HepG2 (cell line): ENCODE measurements at regions not wholly inside any gene's neighbourhood (a gene's known extent, or its start where the extent isn't known, plus 50 kb on each side); places are given as distances from the start of the nearest gene placed in this dataset.

Experiments
- ATAC-seq: fragments of 200-7000 bp; cut with Tn5 transposase; 3 replicates; pipeline ENCODE4 v1.9.1; 2020; ENCODE audit warnings: mild to moderate bottlenecking, moderate library complexity
- BruUV-seq: library from RNA; stranded (reverse); fragments of 400-500 nt; replicated peaks from 2 replicates; lab custom pipeline; 2021; lab: Mats Ljungman, UMichigan
- CTCF ChIA-PET: fragments of 300-600 bp; formaldehyde crosslinking; extraction: SDS; loops from one replicate; lab custom pipeline; 2021; ENCODE audit warnings: low total read pairs, inconsistent platforms, low intra/inter-chr PET ratio; lab: Yijun Ruan, JAX
- POLR2A ChIA-PET: fragments of 350-600 bp; sonication (Branson Sonifier 250); formaldehyde crosslinking; loops from one replicate; lab custom pipeline; 2020; ENCODE audit warnings: antibody characterized with exemption, inconsistent platforms; lab: Yijun Ruan, JAX
- DNase-seq: peaks from one replicate; pipeline ENCODE4 v3.0.0-alpha.2; 2015; ENCODE audit warnings: low spot score
- FAIRE-seq: peaks from 3 replicates; lab custom pipeline; 2011; peaks lifted over from hg19 to GRCh38; lab: Jason Lieb, UNC
- H2AFZ ChIP-seq: one replicate; pipeline ENCODE4 v1.6.1; 2011; ENCODE audit warnings: low read length, inconsistent platforms
- H3K27ac ChIP-seq: fragments of 300-600 bp; 3 replicates; pipeline ENCODE4 v1.8.0; 2011; ENCODE audit warnings: mixed run types, mild to moderate bottlenecking, mixed read lengths, low read length, inconsistent platforms; ENCODE audit not compliant: insufficient read depth; ENCODE audit errors: extremely low read length
- H3K27me3 ChIP-seq, 2 experiments: fragments of 200-600 bp in 1 of 2; 2 replicates in 1 of 2; 3 replicates in 1 of 2; pipeline versions ENCODE4 v1.6.0 to v1.8.0; 2011; ENCODE audit warnings: low read length in 2 of 2, mild to moderate bottlenecking in 2 of 2, moderate library complexity in 2 of 2, inconsistent platforms in 1 of 2; ENCODE audit not compliant: insufficient read depth in 2 of 2, control insufficient read depth in 1 of 2
- H3K36me3 ChIP-seq, 2 experiments: fragments of 200-600 bp in 1 of 2; replicated peaks in 1 of 2; 2 replicates in 1 of 2; 3 replicates in 1 of 2; pipeline versions ENCODE4 v1.5.1 to v1.8.0; 2011; ENCODE audit warnings: low read length in 2 of 2, inconsistent platforms in 1 of 2; ENCODE audit not compliant: insufficient read depth in 2 of 2, control insufficient read depth in 1 of 2
- H3K4me1 ChIP-seq: 2 replicates; pipeline ENCODE4 v1.5.1; 2012; ENCODE audit warnings: low read length, inconsistent platforms; ENCODE audit not compliant: insufficient read depth
- H3K4me2 ChIP-seq: 2 replicates; pipeline ENCODE4 v1.6.0; 2011; ENCODE audit warnings: low read depth, low read length, inconsistent platforms
- H3K4me3 ChIP-seq, 3 experiments: fragments of 200-600 bp in 1 of 3; sonication (generic), shearing (Covaris generic) in 1 of 3; replicated peaks in 1 of 3; 2 replicates each; pipeline ENCODE4 v1.5.1; 2011 to 2016; ENCODE audit warnings: low read length in 3 of 3, inconsistent platforms in 2 of 3, low read depth in 2 of 3, mild to moderate bottlenecking in 2 of 3, control low read depth in 1 of 3, mixed read lengths in 1 of 3; ENCODE audit not compliant: insufficient read depth in 1 of 3
- H3K79me2 ChIP-seq: one replicate; pipeline ENCODE4 v1.6.1; 2011; ENCODE audit warnings: low read length, inconsistent platforms; ENCODE audit not compliant: insufficient read depth
- H3K9ac ChIP-seq: 2 replicates; pipeline ENCODE4 v1.6.0; 2011; ENCODE audit warnings: mild to moderate bottlenecking, low read depth, low read length, inconsistent platforms; ENCODE audit not compliant: insufficient read depth
- H3K9me3 ChIP-seq: 2 replicates; pipeline ENCODE4 v1.5.1; 2012; ENCODE audit warnings: mild to moderate bottlenecking, low read length
- H4K20me1 ChIP-seq: 2 replicates; pipeline ENCODE4 v1.6.0; 2011; ENCODE audit warnings: inconsistent platforms, mild to moderate bottlenecking, low read length, moderate library complexity; ENCODE audit not compliant: insufficient read depth
- CBX1 ChIP-seq: IDR thresholded peaks from one replicate; pipeline ENCODE4 v1.6.1; 2016; ENCODE audit warnings: antibody characterized with exemption, low read depth
- FOXK2 ChIP-seq: fragments of 450-650 bp; IDR thresholded peaks from 2 replicates; pipeline ENCODE4 v1.6.1; 2016
- GATA4 ChIP-seq: sonication (generic); IDR thresholded peaks from 2 replicates; pipeline ENCODE4 v1.6.1; 2016; ENCODE audit warnings: antibody characterized with exemption, low read depth, borderline replicate concordance
- GMEB1 ChIP-seq: sonication (generic); formaldehyde crosslinking; IDR thresholded peaks from 2 replicates; pipeline ENCODE4 v1.5.1; 2020; ENCODE audit warnings: missing genetic modification reagents, mild to moderate bottlenecking, borderline replicate concordance
- MED1 ChIP-seq: sonication (generic); formaldehyde crosslinking; IDR thresholded peaks from 2 replicates; pipeline ENCODE4 v1.4.0; 2020; ENCODE audit warnings: missing genetic modification reagents
- MIER3 ChIP-seq: IDR thresholded peaks from 2 replicates; pipeline ENCODE4 v1.6.1; 2016; ENCODE audit warnings: missing compliant biosample characterization, borderline replicate concordance
- POLR2A ChIP-seq, 2 experiments: IDR thresholded peaks; 2 replicates each; pipeline ENCODE4 v1.6.1; 2011; ENCODE audit warnings: low read depth in 2 of 2, low read length in 2 of 2, mild to moderate bottlenecking in 1 of 2, moderate library complexity in 1 of 2; ENCODE audit not compliant: insufficient read depth in 1 of 2
- PPARG ChIP-seq: conservative IDR thresholded peaks from 2 replicates; pipeline ENCODE4 v1.6.1; 2016; ENCODE audit warnings: missing biosample characterization, missing genetic modification reagents
- RNF219 ChIP-seq: sonication (generic); formaldehyde crosslinking; IDR thresholded peaks from 2 replicates; pipeline ENCODE4 v1.5.0; 2020; ENCODE audit warnings: mild to moderate bottlenecking, missing genetic modification reagents
- SOX5 ChIP-seq: IDR thresholded peaks from 2 replicates; pipeline ENCODE4 v1.6.1; 2016; ENCODE audit warnings: borderline replicate concordance
- SRSF9 ChIP-seq: fragments of 200-400 bp; formaldehyde crosslinking; IDR thresholded peaks from 2 replicates; pipeline ENCODE4 v1.6.1; 2018; ENCODE audit warnings: borderline replicate concordance, mild to moderate bottlenecking, low read depth, low read length; ENCODE audit not compliant: insufficient read depth, poor library complexity, severe bottlenecking
- TSC22D2 ChIP-seq: sonication (generic); formaldehyde crosslinking; IDR thresholded peaks from 2 replicates; pipeline ENCODE4 v1.5.1; 2020; ENCODE audit warnings: missing genetic modification reagents, mild to moderate bottlenecking, borderline replicate concordance
- ZNF264 ChIP-seq: sonication (generic); formaldehyde crosslinking; IDR thresholded peaks from 2 replicates; pipeline ENCODE4 v1.4.0; 2020; ENCODE audit warnings: missing genetic modification reagents
- ZNF780A ChIP-seq: sonication (generic); formaldehyde crosslinking; IDR thresholded peaks from 2 replicates; pipeline ENCODE4 v1.8.0; 2022; ENCODE audit warnings: mild to moderate bottlenecking, missing genetic modification reagents, moderate library complexity
- ZZZ3 ChIP-seq: sonication (generic); formaldehyde crosslinking; IDR thresholded peaks from 2 replicates; pipeline ENCODE4 v1.4.0; 2020; ENCODE audit warnings: missing genetic modification reagents, mild to moderate bottlenecking, borderline replicate concordance
- WGBS: methylation state at CpG from one replicate; pipeline ENCODE4 v1.1.6; 2017; ENCODE audit warnings: low lambda C conversion rate; 5-methylcytosine and 5-hydroxymethylcytosine counted together
- in situ Hi-C: cut with HindIII; loops from 2 replicates; pipeline ENCODE4 v1.10.0; 2017; ENCODE audit warnings: low pct_unique_long_range_greater_than_20kb; ENCODE audit not compliant: extremely low pct_ligation_motif_present
- intact Hi-C: fragments of 100-400 bp; cut with micrococcal nuclease; formaldehyde crosslinking; loops from one replicate; pipeline ENCODE4 v1.10.0; 2022; ENCODE audit not compliant: unreplicated experiment

DNA sequence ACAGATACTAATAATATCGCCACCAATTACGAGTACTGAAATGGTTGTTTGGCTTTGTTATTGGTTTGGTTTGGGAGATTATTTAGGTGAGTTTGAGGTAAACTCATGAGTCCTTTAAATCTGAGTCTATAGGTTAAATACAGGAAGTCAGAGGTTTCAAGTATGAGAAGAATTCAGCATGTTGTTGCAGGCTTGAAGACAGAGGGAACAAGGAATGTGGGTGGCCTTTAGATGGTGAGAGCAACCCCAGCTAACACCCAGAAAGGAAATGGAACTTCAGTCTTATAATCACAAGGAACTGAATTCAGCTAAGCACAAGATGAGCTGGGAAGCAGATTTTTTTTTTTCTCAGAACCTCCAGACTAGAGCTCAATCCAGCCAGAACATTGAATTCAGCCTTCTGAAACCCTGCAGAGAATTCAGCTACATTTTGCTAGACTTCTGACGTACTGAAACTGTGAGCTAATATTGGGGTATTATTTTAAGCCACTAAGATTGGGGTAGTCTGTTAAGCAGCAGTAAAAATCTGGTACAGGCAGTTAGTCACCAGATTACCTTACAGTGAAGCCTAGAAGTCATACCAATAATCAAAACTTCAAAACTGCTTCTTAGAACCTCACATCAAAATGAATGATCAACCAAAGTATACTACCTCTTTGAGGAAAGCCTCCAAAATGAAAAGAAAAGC lies 216.0 kb upstream of the PUM3 start:
- in situ Hi-C loops = no loop called here
- no peak overlapping the region for H2AFZ ChIP-seq
- FAIRE-seq = no peak

More for the DNA sequence above, 216.0 kb upstream of the PUM3 start:
- Histone ChIP-seq H3K4me3 (no peak overlapping the region), H3K27ac (no peak overlapping the region), H3K9me3 (no peaks in the 10 kb centered on the region), H3K4me2 (no peak overlapping the region), H4K20me1 (no peaks in the 10 kb centered on the region), H3K4me1 (no peaks in the 10 kb centered on the region; the same call in 1 of the 2 replicates), H3K9ac (no peak overlapping the region), H3K27me3 (no peaks in the 10 kb centered on the region), H3K79me2 (no peaks in the 10 kb centered on the region), H3K36me3 (no peaks in the 10 kb centered on the region)
- ChIA-PET POLR2A (no interaction called here), CTCF (no interaction called here)
- TF ChIP-seq MIER3 (CRISPR knock-in tag) (no peak), ZZZ3 (CRISPR knock-in tag) (no peak), GMEB1 (CRISPR knock-in tag) (no peak), ZNF264 (CRISPR knock-in tag) (no peak), MED1 (no peak), CBX1 (no peak), RNF219 (no peak), ZNF780A (no peak), SRSF9 (no peak), FOXK2 (no peak), PPARG (CRISPR knock-in tag) (no peak), TSC22D2 (no peak), GATA4 (no peak), SOX5 (CRISPR knock-in tag) (no peak), POLR2A (IDR thresholded peaks at IDR 0.05; ENCODE audit: insufficient read depth in 1 of 2, low read depth in 2 of 2, low read length in 2 of 2) (no peak)
- DNase-seq (no peak), ATAC-seq (no peak)
- no TSS peak for BruUV-seq
- WGBS = 55% methylated on average over 3 of the region's 3 CpGs
- intact Hi-C loops = no loop called here
